HuH-7.5 (cell line): ENCODE measurements at regions not wholly inside any gene's neighbourhood (a gene's known extent, or its start where the extent isn't known, plus 50 kb on each side); places are given as distances from the start of the nearest gene placed in this dataset.

Source experiments
- DNase-seq: peaks from one replicate; pipeline ENCODE4 v3.0.0; 2011; ENCODE audit warnings: low spot score

DNA sequence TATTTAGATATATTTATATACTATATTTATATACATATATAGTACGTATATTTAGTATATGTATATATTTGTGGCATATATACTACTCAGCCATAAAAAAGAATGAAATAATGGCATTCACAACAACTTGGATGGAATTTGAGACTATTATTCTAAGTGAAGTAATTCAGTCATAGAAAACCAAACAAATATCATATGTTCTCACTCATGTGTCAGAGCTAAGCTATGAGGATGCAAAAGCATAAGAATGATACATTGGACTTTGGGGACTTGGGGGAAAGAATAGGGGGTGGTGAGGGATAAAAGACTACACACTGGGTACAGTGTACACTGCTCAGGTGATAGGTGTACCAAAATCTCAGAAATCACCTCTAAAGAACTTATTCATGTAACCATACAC lies 1015.7 kb downstream of the EFNB2 start:
- no peak for DNase-seq

DNA sequence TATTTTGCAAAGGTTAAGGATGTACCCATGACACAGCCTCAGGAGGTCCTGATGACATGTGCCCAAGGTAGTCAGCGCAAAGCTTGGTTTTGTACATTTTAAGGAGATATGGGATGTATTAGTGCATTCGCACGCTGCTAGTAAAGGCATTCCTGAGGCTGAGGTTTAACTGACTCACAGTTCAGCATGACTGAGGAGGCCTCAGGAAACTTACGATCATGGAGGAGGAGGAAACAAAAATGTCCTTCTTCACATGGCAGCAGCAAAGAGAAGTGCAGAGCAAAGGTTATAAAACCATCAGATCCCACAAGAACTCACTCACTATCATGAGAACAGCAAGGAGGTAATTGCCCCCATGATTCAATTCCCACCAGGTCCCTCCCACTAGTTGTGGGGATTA lies 1017.4 kb downstream of the EFNB2 start:
- no peak for DNase-seq

DNA sequence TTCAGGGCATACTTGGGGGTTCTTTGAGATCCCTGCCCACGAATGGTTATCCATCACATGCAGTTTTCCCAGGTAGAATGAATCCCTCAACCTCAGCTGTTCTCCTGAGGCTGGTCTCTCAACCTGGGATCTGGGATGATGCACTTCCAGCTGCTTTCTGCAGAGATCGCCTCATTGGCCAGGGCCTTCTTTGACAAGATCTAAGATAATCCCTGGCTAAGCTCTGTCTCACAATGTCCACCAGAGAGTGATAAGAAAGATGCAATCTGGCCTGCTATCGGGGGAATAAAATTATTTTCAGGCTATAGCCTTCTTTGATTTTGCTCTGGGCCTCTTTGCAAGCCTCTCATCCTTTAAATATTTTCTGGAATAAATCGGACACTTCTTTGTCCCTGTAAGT lies 1021.1 kb downstream of the EFNB2 start:
- DNase-seq = no peak

DNA sequence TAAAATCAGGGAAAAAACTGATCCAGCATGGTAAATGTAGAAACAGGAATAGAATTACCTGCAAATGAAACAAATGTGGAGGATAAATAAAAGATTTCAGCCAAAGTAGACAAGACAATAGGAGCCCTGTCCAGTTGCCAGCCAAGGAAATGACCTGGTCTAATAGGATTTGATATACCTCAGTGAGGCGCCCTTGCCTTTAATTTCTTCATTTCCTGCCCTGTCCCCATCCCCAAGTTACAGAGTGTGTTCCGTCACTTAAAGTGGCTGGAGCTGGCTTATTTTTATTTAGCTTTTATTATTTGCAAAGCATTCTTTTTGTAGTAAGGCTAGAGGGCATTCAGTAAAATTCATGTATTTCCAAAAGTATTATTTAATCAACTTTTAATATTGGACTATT lies 1022.0 kb downstream of the EFNB2 start:
- no peak for DNase-seq

DNA sequence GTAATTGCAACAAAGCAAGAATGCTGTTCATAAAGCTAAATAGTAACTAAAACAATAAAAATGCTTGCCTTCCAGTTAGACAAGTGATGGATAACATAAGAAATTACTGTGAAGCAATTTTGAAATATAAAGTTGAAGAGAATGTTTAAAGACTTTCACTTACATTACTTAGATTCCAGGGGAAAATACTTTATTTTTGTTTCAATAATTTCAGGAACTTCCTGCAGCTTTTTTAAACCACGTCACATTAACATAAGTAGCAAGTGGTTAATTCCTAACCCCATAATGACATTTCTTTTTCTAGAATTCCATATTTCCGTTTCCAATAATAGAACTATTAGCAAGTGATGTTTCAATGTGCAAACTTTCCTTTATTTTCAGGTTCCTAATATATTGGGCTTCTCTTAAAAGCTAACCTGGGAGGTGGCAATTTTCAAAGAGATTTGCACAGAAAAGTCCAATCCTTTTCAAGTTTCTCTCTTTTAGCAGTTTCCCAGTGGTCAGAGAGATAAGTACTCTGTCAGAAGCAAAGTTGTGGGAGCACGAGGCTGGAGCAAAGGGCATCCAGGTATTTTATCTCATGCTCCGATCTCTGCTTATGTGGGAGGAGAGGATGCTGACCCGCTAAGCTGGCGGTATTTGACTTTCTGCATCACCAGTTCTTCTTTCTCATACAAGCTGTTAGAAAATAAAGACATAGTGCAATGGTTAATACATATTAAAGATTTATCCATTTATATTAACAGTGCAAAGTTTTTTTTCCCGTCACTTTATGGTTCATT lies 1025.3 kb downstream of the EFNB2 start:
- no peak for DNase-seq

DNA sequence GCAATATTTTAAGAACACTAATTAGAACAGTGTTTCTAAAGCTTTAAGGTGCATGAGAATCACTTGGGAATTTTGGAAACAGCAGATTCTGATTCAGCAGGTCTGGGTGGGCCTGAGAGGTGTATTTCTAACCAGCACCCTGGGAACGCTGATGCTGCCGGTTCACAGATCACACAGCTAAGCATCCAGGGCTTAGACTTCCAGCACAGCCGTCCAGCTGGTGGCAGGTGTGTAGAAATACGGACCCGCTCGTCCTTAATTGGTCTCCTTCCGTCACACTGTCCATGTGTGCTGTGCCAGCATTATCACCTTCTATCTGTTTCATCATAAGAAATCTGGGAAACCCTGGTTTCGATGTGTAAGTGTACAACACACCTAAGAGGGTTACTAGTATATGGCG lies 1029.0 kb downstream of the EFNB2 start:
- no peak for DNase-seq

DNA sequence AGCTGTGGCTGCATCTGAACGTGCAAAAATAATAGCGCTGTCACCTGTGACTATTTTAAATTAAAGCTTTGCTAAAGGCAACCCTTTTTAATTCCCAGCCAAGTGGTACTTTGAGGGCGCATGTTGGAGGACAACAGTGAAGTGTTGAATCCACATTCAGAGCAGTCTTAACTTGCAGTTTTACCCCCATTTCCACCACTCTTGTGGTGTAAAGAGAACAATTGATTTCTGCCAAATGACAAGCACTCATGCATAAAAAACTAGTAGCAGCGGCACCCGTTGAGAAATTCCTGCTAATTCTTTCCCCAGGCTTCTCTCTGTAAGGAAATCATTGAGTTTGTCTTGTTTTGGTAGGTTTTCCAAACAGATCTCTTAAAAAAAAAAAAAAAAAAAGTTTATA lies 1033.3 kb downstream of the EFNB2 start:
- DNase-seq = no peak

DNA sequence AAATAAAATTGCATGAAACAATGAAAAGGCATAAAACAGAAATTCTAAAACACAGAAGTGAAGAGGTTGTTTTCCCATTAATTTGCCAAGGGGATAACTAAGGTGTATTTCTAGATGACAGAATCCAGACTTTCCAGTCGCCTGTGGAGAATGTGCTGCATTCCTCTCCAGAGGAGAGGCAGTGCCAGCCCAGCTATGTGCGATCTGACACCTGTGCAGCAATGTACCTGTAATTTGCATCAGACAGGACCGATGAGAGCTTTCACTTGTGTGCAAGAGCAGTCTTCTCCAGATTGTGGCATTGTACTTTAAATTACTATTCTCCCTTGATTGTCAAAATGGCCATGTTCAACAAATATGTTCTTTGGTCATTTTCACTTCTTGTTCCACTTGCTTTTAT lies 1037.9 kb downstream of the EFNB2 start:
- no peak for DNase-seq

DNA sequence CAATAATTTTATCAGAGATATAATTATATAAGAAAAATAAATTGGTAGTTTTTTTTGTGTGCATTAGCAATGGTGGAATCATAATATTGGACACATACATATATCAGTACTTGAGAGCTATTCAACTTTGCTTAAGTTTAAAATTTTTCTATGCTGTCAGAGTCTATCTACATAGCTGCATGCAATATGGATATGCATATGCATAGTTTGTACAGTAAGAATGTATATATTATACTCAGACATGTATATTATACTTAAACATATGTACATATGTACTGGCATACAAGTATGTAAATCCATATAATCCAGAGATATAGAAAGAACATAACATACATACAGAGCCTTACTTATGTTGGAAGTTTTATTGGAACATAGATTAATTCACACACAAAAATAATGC lies 1043.2 kb downstream of the EFNB2 start:
- DNase-seq = no peak

DNA sequence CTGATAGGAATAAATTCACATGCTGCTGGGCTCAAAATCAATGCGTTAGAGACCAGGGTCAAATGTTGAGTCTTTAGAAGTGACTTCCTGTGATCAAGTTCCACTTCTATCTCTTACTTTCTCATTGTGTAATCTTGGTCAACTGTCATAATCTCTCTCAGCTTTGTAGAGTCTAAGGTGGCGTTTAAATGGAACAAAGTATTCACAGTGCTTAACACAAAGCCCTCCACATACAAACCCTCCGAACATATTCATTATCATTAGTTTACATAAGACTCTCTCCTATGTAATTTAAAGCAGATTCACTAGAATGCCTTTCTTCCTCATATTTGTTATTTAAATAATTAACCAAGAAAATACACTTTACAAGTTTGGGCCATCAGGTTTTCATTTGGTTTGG lies 1044.1 kb downstream of the EFNB2 start:
- no peak for DNase-seq

DNA sequence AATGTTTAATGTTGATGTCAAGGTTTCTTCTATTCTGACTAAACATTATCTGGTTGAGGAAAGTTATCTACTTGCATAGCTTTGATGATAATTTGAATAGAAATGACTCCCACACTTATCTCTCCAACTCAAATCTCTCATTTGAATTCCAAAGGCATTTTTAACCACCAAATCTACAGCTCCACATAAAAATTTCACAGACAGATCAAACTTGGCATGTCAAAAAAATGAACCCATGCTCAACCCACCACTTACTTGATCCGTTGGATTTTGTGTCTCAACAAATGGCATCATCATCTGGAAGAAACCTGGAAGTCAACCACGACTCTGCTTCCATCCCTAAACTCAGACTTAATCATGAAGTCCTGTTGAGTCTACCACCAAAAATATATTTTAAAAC lies 1050.4 kb downstream of the EFNB2 start:
- DNase-seq = no peak

DNA sequence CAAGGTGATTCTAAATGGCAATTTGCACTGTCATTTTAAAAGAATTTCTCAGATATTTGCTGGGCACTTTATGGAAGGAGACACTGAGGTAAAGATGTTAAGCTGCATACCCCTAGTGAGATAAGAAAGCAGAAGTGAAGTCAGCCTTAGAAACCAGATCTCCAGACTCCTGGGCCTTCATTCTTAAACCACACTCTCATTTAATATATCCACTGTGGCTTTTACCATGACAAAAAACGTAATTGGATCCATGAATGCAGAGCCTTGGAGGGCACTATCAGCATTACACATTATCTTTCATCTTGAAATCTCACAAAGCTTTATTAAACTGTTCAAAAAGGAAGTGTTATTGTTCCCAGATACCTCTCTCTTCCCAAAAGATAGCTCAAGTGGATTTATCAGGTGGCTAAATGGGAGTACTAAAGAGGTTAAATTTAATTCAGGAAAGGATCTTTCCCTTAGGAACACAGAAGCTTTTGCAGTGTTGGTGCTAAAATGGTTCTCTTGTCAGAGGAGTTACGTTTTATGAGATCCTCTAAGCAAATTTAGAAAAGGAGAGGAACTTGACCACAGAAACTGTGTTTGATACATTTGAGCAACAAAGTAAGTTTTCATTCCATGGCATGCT lies 1060.4 kb downstream of the EFNB2 start:
- DNase-seq = no peak

DNA sequence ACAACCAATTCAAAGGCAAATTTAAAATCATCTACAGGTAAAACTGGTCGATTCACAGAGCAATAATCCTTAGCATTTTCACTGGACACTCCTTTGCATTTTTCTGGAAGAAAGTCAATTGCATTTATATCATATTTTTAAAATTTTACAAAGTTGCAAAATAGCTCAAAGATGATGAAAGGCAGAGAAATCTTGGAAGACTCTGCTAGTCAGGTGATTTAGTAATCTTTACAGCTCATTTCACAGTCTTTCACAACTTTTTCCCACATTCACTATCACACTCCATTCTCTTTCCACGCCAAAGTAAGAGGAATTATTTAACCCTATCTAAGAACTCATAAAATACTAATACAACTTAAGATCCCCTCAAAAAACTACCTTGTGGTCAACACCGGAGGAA lies 1063.8 kb downstream of the EFNB2 start:
- no peak for DNase-seq

DNA sequence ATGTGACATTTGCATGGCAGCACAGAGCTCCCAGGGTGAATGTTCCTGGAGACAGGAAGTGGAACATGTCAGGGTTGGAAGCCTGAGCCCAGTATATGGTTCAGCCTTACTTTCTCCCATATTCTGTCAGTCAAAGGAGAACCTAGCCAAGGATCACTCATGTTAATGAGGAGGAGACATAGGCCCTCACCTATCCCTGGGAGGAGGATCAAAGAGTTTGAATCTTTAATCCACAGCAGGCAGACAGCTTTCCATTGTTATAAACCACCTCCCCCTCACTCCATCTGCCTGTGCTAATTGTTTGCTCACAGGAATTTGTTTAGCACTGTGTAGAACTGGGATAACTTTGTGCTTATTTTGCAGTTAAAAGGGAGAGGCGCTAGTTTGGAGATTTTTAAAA lies 1069.1 kb downstream of the EFNB2 start:
- DNase-seq = no peak

DNA sequence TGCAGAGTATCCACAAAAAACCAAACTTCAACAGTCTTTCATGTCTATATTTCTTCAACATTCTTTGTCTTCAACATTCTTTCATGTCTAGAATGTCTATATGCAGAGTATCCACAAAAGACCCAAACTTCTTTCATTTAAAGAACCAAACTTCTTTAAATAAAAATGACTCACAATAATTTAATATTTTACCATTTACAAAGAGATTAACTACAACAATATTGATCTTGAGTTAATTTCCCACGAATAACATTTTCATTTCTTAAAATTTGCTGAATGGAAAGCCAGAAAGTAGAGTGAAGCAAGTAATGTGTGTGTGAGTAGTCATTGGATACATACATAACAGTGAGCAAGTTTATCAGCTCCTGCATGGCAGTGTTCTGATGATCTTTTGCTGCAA lies 1069.7 kb downstream of the EFNB2 start, which contains the start of gene DAOA:
Gene DAOA, plus strand, starts transcription at position 301 of the 400 bp plus-strand sequence.
- DNase-seq = no peak

DNA sequence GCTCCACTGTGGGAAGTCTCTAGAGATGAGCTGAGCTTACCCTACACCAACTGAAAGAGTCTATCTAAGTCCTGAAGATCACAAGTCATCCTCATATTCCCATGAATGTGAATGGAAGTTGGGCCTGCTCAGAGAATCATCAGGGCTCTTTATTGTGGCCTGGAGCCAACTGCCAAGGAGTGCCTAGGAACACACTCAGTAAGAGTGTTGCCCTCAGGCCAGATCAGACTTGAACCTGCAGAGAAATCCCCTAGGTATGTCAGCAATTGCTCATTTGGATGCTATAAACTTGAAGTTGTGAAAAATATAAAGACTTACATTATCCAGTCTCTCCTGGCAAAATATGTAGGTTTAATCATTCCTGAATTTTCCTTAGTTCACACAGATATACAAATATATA lies 1070.2 kb downstream of the EFNB2 start:
- DNase-seq = no peak

DNA sequence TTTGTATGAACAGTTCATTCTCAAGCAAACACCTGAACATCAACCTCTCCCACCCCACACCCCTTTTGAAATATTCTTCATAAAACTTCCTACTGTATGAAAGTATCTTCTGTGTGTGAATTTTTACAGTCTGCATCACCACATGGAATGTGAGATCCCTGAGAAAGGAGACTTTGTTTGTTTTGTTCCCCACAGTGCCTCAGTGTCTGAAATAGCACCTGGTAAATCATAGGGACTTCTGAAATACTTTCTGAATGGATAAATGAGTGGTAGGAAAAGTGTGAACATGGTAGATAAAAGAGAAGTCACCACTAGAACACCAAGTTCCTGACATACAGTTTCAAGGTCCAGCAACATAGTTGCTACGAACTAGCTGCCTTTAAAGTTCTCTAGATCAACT lies 1071.2 kb downstream of the EFNB2 start:
- DNase-seq = no peak

DNA sequence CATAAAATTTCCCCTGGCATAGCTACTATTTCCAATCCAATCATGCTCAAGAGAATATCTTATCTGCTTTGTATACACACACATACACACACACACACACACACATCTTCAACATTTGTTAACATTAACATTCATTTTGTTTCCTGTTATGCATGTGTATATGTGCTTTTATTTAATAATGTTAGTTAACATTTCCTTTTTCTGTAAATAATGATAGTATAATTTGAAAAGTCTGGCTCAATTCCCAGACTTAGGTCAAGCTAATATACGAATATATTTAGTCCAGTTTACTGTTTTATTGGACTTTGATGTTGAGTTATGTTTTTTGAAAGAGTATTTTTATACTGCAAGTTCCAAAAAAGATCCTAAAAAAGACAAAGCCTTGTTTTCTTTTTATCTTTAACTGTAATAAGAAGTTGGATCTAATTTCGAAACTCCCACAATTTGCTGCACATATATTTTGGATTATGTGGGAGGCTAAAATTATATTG lies 1072.4 kb downstream of the EFNB2 start:
- no peak for DNase-seq

DNA sequence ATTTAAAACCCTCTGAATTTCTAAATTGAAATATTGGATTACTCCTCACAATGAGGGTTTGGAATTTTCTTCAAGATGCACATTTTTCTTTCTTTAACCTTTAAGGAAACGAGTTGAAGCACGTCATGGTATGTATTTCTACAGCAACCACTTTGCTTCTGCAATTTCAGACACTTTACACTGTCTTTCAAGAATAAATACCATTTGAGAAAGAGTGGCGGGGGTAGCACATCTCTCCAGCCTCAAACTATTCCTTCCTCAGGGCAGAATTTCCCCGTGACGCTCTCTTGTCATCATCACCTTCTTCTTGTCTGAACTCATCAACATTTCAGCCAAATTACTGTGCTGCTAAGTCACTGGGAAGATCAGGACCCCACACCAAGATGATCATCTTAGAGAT lies 1073.4 kb downstream of the EFNB2 start:
- no peak for DNase-seq

DNA sequence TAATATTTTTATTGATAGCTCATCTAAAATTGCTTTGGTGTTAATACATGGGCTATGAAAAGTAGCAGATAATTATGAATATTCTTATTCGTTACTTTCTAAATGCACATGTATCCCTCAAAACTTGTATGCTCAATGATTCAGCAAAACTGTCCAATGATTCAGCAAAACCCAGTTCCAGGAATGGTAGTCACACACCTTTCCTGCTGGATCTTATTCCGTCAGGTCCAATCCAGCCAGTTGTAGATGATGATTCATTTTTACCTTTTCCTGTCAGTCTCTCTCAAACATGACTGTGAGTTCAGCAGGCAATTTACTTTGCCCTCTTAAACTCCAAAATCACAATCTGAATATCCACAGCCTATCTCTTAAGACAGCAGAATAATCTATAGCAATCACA lies 1082.6 kb downstream of the EFNB2 start:
- no peak for DNase-seq

DNA sequence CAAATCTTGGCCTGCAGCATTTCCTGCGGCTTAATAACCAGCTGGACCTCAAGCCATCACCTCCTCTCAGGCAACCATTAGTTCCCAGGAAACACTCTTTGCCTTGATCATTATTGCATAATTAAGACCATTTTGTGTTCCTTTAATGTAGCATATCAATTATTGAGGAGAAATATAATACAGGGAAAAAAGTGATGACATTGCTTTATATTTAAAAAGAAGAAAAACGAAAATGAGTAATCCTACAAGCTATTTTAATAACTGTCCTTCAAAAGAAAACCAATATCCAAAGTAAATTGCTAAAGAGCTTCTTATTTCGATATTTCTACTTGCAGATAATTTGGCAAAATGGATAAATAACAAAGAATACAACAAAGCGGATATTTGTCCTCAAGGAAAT lies 1084.7 kb downstream of the EFNB2 start:
- DNase-seq = no peak

DNA sequence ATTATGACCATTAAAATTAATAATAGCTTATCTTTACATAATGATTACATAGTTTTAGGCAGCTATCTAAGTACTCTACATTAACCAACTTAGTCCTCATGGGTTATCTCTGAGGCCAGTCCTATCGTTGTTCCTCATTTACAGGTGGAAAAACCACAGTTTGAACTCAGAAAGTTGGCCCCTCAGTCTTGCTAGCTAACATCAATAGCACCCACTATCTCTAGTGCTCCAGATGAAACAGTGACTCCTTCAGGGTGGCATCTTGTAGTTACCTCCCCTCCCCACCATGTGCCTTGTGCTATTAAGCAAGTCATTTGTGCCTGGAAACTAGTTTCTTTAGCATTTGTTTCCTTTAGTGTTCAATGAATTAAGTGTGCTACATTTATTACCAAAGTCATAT lies 1086.7 kb downstream of the EFNB2 start:
- no peak for DNase-seq

DNA sequence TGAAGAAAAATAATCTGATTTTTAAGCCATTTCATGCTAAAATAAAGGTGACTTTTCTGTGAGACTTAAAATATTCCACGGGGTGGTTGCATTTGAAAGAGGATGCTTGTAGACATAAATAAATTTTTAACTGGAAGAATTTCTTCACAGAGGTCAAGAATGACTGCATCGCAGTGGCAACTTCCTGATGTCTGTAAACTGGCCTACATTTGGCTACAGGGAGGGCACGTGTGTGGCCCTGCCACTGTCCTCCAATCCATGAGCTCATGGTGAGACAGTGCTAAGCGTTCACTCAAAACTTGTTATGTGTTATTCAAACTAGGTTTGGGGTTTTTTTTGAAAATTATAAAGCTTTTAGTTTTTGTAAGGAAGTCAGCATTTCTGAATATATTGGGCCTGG lies 1089.3 kb downstream of the EFNB2 start:
- DNase-seq = no peak

DNA sequence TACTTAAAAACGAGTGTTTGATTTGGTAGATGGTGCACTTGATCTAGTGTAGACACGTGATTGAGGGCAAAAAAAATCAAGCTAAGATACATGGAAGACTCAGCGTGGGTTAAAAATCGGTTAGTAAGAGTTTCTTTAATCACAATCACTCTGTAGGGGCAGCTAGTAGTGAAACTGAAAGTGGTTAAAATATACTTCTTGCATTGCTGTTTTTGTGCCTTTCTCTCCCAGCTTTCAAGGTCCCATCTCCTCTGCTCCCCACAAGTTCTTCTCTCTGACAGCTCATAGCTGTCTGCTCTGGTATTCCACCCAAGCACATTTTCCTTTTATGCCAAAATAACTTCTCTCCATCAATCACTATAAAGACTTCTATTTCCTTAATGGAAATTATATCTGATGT lies 1089.7 kb downstream of the EFNB2 start:
- DNase-seq = no peak
